GM18873 (cell line): ENCODE measurements at regions not wholly inside any gene's neighbourhood (a gene's known extent, or its start where the extent isn't known, plus 50 kb on each side); places are given as distances from the start of the nearest gene placed in this dataset.

Experiments
- ATAC-seq: cut with Tn5 transposase; IDR thresholded peaks from one replicate; pipeline ENCODE4 v1.9.1; 2021; ENCODE audit warnings: mild to moderate bottlenecking, moderate library complexity, moderate number of reproducible peaks; ENCODE audit not compliant: unreplicated experiment, low FRiP score

DNA sequence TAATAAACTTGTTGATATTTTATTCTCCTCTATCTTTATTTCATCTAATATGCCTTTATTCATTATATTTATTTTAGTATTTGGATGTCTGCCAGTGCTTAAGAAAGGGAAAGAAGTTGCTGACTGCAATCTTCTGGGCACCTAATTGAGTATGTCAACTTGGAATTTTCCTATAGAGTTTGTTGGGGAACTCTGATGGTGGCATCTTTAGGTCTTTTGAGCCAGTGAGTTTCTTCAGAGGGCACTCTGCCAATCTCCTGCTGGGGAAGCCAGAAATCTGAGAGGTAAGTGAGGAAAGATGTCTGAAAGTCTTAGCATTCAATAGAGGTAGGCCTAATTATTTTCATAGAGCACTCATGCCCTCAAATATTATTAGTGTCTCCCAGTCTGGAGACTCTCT, 475.0 kb downstream of the GABRG1 start:
- ATAC-seq, result no peak

DNA sequence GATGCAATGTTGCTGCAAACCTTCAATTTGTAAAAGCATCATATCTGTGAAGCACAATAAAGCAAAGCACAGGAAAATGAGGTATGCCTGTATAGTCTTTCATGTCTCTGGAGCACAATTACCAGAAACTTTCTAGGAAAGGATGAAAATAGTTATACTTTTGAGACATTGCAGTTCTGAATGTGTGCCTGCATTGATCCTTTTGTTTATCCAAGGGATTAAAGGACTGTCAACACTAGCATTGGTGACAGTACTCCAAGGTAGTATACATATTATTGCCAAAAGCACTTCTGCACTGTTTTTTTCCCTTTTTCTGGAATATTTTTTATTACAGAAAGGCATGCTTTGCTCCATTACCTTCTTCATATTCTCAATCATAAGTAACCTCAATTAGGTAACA, 476.0 kb downstream of the GABRG1 start:
- no peak for ATAC-seq

DNA sequence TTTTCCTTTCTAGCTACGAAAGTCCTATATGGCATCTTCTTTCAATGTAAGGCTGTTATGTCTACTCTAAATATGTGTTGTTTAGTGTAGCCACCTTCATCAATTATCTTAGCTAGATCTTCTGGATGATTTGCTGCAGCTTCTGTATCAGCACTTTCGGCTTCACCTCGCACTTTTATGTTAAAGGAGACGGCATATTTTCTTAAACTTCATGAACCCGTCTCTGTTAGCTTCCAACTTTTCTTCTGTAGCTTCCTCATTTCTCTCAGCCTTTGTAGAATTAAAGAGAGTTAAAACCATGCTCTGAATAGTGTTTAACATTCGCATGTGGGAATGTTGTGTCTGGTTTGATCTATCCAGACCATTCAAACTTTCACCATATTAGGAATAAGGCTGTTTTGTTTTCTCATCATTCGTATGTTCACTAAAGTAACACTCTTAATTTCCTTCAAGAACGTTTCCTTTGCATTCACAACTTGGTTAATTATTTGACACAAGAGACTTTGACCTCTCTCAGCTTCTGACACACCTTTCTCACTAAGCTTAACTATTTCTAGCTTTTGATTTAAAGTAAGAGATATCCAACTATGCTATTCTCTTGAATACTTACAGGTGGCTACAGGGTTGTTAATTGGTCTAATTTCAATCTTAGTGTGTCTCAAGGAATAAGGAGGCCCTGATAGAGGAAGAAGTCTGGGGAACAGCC, 476.8 kb downstream of the GABRG1 start:
- no peak for ATAC-seq

DNA sequence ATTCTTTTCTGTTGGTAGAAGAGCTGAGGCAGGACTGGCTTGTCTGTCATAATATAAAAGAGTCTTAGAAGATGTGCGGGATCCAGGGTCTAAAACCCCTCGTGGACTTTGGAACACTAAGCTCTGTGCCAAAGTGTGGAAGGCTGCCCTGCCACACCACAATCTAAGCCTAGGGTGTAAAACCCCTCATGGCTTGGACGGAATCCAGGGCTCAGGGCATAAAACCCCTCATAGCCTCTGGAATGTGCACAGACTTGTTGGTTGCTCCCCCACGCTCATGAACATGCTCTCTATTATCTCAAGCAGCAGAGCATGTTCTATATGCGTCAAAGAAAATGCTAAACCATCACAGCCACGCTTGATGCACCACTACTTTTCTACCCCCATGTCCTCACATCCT, 483.6 kb downstream of the GABRG1 start:
- no peak for ATAC-seq

DNA sequence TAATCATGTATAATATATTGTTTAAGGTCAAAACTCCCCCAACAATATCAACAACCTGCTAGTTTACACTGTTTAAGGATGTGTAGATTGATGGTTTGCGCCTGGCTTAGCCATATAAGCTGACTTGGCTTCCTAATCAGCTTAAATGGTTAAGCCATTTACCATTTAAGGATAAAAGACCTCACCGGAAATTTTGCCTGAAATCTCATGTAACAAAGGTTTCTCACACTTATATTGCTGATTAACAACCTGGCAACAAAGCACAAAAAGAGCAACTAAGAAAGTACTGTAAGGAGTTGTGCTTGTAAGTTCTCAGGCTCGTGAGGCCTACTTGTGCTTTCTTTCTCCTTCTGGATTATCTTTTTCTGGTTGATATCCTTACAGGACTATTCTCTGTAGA, 485.2 kb downstream of the GABRG1 start:
- ATAC-seq, result no peak

DNA sequence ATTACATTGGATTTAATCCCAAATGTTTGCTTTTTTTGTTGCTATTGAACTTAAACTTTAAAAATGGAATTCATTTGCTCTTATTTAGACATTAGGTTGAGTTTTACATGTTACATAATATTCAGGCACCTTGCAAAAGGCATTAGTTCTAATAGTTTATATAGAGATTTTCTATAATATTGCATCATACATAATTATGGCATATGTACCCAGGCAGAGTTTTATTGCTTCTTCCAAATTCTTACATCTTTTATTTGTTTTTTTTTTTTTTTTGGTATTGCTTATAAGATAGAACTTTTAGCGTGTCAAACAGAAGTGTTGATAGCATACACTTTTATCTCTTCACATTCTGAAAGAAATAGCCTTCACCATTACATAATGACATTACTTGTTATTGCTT, 487.7 kb downstream of the GABRG1 start:
- ATAC-seq, result no peak

DNA sequence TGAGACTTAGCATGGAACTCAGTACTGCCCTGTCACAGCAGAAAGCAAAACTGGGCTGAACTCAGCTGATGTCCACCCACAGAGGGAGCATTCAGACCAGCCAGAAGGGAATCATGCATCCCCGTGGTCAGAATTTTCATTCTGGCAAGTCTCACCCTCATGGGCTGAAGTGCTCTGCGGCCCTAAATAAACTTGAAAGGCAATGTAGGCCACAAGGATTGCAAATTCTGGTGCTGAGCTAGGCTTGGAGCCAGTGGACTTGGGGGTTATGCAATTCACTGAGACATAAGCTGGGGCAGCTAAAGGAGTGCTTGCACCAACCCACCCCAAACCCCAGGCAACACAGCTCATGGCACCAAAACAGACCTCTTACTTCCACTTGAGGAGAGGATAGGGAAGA, 494.1 kb downstream of the GABRG1 start:
- no peak for ATAC-seq

DNA sequence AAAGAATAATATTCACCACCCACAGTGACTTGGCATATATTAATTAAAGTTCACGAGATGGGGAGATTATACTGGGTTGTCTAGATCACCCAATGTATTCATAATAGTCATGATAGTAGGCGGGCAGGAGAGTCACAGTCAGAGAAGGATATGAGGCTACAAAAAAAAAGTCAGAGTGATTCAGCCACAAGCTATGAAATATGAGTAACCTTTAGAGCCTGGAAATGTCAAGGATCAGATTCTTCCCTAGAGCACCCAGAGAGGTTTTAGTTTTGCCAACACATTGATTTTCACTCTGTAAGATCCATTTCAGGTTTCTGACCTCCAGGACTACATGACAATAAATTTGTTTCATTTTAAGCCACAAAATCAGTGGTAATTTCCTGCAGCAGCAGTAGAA, 501.9 kb downstream of the GABRG1 start:
- ATAC-seq, result no peak

DNA sequence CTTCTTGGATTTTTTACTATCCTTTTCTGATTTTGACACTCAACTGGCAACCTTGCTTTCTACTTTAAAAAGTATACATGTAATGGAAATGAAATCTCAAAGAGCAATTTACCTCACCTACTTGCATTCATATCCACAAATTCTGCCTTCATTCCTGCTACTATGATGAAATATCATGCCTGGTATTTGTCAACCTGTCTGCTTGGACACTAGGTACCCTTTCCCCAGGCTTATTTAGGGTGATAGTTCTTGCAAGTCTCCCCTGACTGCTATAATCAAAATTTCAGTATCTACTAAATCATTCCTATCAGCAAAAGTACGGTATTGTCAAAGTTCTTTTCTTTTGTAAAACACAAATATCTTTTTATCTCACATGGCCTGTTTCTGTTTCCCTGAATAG, 503.0 kb downstream of the GABRG1 start:
- ATAC-seq, result no peak

DNA sequence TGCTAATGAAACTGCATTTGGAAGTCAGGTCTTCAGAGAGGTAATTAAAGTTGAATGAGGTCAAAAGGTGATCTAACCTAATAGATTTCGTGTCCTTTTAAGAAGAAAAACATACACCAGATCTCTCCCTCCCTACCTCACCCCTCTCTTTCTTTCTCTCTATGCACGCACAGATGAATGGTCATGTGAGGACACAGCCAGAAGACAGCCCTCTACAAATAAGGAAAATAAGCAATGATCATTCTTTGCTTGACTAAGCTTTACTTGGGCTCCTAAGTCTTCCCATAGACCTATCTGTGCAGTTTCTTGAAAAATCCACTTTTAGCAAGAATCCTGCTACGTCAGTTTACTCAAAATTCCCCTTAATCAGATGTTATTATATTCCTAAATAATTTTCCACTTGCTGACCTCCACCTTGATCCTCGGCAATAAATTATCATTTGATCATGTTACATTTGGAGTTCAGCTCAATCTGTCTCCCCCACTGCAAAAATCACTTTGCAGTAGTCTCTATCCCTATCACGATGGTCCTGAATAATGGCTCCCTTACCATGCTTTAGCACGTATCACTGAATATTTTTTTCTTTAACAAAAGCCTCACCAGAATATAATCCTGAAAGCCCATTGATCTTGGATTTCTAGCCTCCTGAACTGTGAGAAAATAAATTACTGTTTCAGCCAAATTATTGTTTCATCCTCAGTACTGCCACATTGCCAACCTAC, 527.3 kb downstream of the GABRG1 start:
- ATAC-seq, result no peak

DNA sequence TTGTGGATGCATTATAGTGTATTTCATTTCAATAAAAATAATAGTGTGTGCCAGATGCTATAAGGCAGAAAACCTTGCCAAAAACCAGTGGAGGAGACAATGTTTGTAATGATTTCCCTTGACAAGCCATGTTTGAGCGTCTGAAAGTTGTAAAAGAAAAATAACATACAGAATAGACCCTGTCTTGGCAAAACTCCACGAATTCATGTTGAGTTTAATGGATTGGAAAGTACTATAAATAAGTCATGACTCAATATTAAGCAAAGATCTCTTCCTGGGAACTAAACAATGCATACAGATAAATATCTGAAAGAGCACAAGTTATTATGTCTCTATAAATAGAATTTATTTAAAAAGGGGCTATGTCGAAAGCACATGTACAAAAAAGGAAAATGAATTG, 543.5 kb downstream of the GABRG1 start:
- no peak for ATAC-seq

DNA sequence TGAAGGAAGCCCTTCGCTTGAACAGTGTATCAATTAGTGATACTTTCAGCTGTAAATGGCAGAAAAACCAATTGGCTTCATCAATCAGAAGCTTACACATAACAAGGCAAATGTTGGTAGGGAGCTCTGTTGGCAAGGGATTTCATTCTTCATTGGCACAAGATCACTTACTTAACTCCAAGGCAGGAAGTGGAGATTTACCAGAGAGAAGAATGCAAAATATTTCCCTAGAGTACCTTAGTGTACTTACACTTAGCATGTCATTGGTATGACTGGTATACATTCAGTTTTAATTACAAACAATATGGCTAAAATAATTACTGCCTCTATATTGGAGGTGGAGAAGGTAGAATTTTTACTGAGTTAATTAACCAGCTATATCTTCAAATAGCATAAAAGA, 545.0 kb downstream of the GABRG1 start:
- no peak for ATAC-seq

DNA sequence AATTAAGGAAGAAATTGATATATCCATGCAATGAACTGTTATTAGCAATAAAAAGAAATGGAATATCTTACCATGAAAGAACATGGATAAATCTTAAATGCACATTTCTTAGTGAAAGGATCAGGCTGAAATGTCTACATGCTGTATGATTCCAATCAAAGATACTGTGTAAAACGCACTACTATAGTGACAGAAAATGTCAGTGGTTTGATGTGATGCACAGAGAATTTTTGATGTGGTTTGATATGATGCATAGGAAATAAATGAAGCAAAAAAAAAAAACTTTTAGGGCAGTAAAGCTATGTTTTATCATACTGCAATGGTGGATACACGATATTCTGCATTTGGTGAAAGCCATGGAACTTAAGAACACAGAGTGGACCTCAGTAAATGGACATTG, 547.6 kb downstream of the GABRG1 start:
- no peak for ATAC-seq

DNA sequence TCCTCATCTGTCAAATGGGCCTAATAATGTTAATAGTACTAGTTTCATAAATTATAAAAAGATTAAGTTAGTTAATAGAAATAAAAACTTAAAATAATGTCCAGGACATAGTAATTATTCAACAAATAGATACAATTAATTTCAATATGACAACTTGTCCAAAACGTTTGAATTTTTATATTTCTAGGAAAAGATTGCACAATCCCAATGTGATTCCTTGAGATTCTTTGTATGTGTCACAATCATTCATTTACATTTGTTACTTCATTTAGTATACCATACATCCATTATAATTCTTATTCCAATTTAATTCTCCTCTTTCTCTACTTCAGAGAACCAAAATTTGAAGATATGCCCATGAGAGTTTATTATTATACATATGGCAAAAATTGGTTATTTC, 554.2 kb downstream of the GABRG1 start:
- ATAC-seq, result no peak

DNA sequence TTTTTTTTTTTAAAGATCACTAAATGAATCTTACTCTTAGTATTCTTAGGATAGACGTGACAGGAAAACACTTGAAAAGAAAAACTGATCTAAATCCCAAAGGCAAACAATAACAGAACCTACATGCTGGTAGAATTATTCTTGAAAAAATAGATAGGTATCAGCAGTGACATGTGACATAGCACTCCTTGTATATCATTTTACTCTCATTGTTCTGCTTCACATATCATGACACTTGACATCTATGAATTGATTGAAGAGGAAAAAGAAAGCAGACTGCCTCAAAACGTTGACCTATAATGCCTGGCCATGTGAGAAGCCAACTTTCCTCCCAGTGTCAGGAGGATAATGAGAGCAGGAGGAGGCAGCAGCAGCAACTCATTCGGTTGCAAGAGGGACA, 555.2 kb downstream of the GABRG1 start:
- no peak for ATAC-seq

DNA sequence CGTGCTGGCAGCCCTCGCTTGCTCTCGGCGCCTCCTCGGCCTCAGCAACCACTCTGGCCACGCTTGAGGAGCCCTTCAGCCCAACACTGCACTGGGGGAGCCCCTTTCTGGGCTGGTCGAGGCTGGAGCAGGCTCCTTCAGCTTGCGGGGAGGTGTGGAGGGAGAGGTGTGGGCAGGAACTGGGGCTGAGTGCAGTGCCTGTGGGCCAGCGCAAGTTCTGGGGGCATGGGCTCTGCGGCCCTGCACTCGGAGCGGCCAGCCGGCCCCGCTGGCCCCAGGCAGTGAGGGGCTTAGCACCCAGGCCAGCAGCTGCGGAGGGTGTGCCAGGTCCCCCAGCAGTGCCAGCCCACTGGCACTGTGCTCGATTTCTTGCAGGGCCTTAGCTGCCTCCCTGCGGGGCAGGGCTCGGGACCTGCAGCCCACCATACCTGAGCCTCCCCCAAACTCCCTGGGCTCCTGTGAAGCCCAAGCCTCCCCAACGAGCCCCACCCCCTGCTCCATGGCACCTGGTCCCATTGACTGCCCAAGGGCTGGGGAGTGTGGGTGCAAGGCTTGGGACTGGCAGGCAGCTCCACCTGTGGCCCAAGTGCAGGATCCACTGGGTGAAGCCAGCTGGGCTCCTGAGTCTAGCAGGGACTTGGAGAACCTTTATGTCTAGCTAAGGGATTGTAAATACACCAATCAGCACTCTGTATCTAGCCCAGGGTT, 556.8 kb downstream of the GABRG1 start:
- ATAC-seq, result no peak

DNA sequence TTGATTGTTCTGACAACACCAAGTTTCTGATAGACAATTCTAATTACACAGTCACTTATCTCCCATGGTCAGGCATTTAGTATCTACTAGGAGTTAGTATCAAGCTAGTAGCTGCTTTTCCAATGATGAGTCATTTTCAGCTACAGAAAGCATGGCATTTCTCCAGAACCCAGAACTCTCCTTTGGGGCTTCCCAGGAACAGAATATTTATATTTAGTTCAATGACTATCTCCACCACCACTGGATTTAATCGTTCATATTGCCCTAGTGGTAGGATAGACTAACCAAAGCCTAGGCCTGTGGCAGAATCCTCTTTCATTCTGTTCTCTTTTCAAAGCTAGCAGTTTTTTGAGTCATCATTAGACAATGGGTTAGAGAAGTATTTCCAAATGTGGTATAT, 569.4 kb downstream of the GABRG1 start:
- no peak for ATAC-seq

DNA sequence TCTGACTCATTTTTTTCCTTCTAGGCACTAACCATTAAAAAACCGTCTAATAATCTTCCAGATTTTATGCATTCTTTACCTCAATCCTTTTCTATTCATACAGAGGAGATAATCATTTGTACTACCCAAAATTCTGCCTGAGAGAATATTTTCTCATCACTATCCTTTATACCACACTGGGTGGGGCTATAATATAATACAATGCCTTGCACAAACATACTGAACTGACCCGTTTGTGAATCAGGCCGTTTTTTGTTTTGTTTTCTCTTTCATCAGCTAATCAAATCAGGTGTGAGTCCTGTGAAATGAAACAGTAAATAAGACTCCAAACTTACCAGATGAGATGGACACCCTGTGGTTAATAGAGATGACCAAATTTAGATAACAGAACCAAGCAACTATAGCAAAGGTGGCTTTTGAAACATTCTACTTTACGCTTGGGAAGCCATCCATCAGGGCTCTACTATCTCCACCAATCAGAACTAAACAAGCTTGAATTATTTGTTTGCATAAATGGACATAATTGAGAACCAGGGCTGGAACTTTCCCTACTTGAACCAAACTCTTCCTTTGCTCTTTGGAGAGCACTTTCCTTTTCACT, 573.0 kb downstream of the GABRG1 start:
- no peak for ATAC-seq

DNA sequence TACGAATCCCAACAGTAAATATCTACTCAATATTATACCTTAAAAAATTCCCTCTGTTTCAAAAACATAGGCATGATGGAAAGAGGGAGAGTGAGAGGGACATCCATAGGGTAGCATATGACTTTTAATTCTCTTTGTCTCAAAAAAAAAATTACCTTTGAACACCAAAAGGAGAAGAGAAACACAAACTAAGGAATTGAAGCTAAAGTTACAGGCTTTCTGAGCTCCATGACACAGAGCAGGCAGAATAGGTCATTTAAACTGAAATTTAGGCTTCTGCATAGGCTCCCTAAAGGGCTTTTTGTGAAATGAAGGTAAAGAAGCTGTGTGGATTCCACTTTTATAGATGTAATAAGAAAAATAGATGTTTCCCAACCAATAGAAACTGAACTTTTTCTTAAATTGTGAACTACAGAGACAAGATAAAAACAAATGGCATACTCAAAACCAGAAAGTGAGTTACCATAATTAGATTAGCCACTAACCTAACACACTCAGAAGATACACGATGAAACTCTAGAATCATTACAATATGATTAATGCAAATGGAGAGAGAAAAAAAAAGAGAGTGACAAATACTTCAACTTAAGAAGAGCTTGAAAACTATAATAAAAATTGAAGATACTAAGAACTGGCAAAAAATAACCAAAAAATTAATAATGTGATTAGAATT, 584.6 kb downstream of the GABRG1 start:
- ATAC-seq, result no peak

DNA sequence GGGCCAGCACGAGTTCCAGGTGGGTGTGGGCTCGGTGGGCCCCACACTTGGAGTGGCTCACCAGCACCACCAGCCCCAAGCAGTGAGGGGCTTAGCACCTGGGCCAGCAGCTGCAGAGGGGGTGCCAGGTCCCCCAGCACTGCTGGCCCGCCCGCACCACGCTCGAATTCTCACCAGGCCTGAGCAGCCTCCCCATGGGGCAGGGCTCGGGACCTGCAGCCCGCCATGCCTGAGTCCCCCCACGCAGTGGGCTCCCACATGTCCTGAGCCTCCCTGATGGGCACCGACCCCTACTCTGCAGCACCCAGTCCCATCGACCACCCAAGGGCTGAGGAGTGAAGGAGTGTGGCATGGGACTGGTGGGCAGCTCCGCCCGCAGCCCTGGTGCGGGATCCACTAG, 593.4 kb downstream of the GABRG1 start:
- ATAC-seq, result no peak

DNA sequence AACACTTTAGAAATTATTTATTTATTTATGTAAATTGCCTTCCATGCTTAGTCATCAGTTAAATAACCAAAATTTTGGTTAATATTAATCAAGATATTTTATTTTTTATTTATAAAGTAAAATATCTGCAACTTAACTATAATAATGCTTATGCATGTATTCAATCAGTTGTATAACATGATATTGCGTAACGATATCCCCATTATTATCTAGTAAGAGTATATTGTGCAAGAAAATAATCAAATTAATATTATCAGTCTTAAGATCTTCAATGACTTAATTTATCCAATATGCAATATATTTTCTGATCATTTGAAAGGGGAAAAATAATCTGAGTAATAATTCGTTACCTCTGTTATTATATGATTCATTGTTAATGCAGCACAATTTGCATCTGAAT, 596.7 kb downstream of the GABRG1 start:
- ATAC-seq, result no peak
